HEK293 (cell line): ENCODE measurements at regions not wholly inside any gene's neighbourhood (a gene's known extent, or its start where the extent isn't known, plus 50 kb on each side); places are given as distances from the start of the nearest gene placed in this dataset.

Experiments used
- CTCF ChIA-PET: fragments of 350-600 bp; formaldehyde crosslinking; extraction: SDS; loops from one replicate; lab custom pipeline; 2021; ENCODE audit warnings: antibody characterized with exemption; lab: Yijun Ruan, JAX
- POLR2A ChIA-PET: fragments of 300-600 bp; formaldehyde crosslinking; extraction: SDS; loops from one replicate; lab custom pipeline; 2020; ENCODE audit warnings: antibody characterized with exemption, inconsistent platforms; lab: Yijun Ruan, JAX
- H3K27ac ChIP-seq: fragments of 200-500 bp; sonication (Bioruptor generic); 2 replicates; pipeline ENCODE4 v1.5.1; 2014; ENCODE audit warnings: low read depth, low read length, control low read depth, inconsistent platforms; ENCODE audit errors: extremely low read depth
- H3K36me3 ChIP-seq, 2 experiments: fragments of 200-500 bp in 1 of 2; sonication (Bioruptor generic) in 1 of 2; 1 replicate in 1 of 2; 2 replicates in 1 of 2; pipeline ENCODE4 v1.5.1; 2014 to 2017; ENCODE audit warnings: inconsistent platforms in 2 of 2, low read length in 2 of 2; ENCODE audit not compliant: control insufficient read depth in 2 of 2, insufficient read depth in 1 of 2
- H3K4me1 ChIP-seq: fragments of 200-500 bp; sonication (Bioruptor generic); 2 replicates; pipeline ENCODE4 v1.5.1; 2014; ENCODE audit warnings: mild to moderate bottlenecking, low read length, inconsistent platforms; ENCODE audit not compliant: control insufficient read depth, insufficient read depth
- H3K4me3 ChIP-seq: 2 replicates; pipeline ENCODE4 v1.5.1; 2011; ENCODE audit warnings: low read depth, mild to moderate bottlenecking, control low read depth, low read length, moderate library complexity
- H3K9me3 ChIP-seq: fragments of 200-500 bp; sonication (Bioruptor generic); 2 replicates; pipeline ENCODE4 v1.5.1; 2014; ENCODE audit warnings: low read depth, low read length, inconsistent platforms; ENCODE audit not compliant: control insufficient read depth, insufficient read depth
- CTCF ChIP-seq: fragments of 450-650 bp; formaldehyde crosslinking; IDR thresholded peaks from 2 replicates; pipeline ENCODE4 v1.5.1; 2016; ENCODE audit warnings: missing biosample characterization, missing genetic modification characterization
- FEZF1 ChIP-seq: fragments of 450-650 bp; formaldehyde crosslinking; IDR thresholded peaks from 2 replicates; pipeline ENCODE4 v1.5.1; 2016; ENCODE audit warnings: missing biosample characterization, missing genetic modification characterization
- KLF16 ChIP-seq: fragments of 450-650 bp; formaldehyde crosslinking; IDR thresholded peaks from 2 replicates; pipeline ENCODE4 v1.5.1; 2017; ENCODE audit warnings: missing biosample characterization, missing genetic modification characterization
- KLF7 ChIP-seq: fragments of 450-650 bp; formaldehyde crosslinking; IDR thresholded peaks from 2 replicates; pipeline ENCODE4 v1.5.1; 2016; ENCODE audit warnings: missing biosample characterization, missing genetic modification characterization, borderline replicate concordance
- MYNN ChIP-seq: fragments of 450-650 bp; formaldehyde crosslinking; IDR thresholded peaks from 2 replicates; pipeline ENCODE4 v1.5.1; 2016; ENCODE audit warnings: missing biosample characterization, missing genetic modification characterization, borderline replicate concordance
- OSR2 ChIP-seq: fragments of 450-650 bp; formaldehyde crosslinking; IDR thresholded peaks from 2 replicates; pipeline ENCODE4 v1.5.1; 2016; ENCODE audit warnings: missing biosample characterization, missing genetic modification characterization
- PRDM1 ChIP-seq: fragments of 450-650 bp; formaldehyde crosslinking; IDR thresholded peaks from 2 replicates; pipeline ENCODE4; 2016; ENCODE audit warnings: missing biosample characterization, missing genetic modification characterization
- SP3 ChIP-seq: fragments of 450-650 bp; formaldehyde crosslinking; IDR thresholded peaks from 2 replicates; pipeline ENCODE4 v1.5.1; 2016; ENCODE audit warnings: missing biosample characterization, missing genetic modification characterization
- ZBTB17 ChIP-seq: fragments of 450-650 bp; formaldehyde crosslinking; IDR thresholded peaks from 2 replicates; pipeline ENCODE4 v1.5.1; 2016; ENCODE audit warnings: missing biosample characterization, missing genetic modification characterization
- ZNF10 ChIP-seq: fragments of 450-650 bp; formaldehyde crosslinking; IDR thresholded peaks from 2 replicates; pipeline ENCODE4 v1.5.1; 2017; ENCODE audit warnings: missing biosample characterization, missing genetic modification characterization
- ZNF133 ChIP-seq: fragments of 450-650 bp; formaldehyde crosslinking; IDR thresholded peaks from 2 replicates; pipeline ENCODE4 v1.5.1; 2016; ENCODE audit warnings: missing biosample characterization, missing genetic modification characterization
- ZNF146 ChIP-seq: fragments of 450-650 bp; formaldehyde crosslinking; IDR thresholded peaks from 2 replicates; pipeline ENCODE4 v1.5.1; 2016; ENCODE audit warnings: missing biosample characterization, missing genetic modification characterization
- ZNF157 ChIP-seq: fragments of 450-650 bp; formaldehyde crosslinking; IDR thresholded peaks from 2 replicates; pipeline ENCODE4 v1.5.1; 2016; ENCODE audit warnings: missing biosample characterization, missing genetic modification characterization
- ZNF214 ChIP-seq: fragments of 450-650 bp; formaldehyde crosslinking; IDR thresholded peaks from 2 replicates; pipeline ENCODE4 v1.5.1; 2017; ENCODE audit warnings: missing biosample characterization, mild to moderate bottlenecking, missing genetic modification characterization, borderline replicate concordance
- ZNF23 ChIP-seq: fragments of 450-650 bp; formaldehyde crosslinking; IDR thresholded peaks from 2 replicates; pipeline ENCODE4 v1.5.1; 2016; ENCODE audit warnings: missing biosample characterization, missing genetic modification characterization, borderline replicate concordance
- ZNF239 ChIP-seq: fragments of 450-650 bp; formaldehyde crosslinking; IDR thresholded peaks from 2 replicates; pipeline ENCODE4 v1.5.1; 2016; ENCODE audit warnings: missing biosample characterization, missing genetic modification characterization
- ZNF416 ChIP-seq: fragments of 450-650 bp; formaldehyde crosslinking; IDR thresholded peaks from 2 replicates; pipeline ENCODE4 v1.5.1; 2016; ENCODE audit warnings: missing biosample characterization, missing genetic modification characterization
- ZNF555 ChIP-seq: fragments of 450-650 bp; formaldehyde crosslinking; conservative IDR thresholded peaks from 2 replicates; pipeline ENCODE4 v1.5.1; 2017; ENCODE audit warnings: missing biosample characterization, mild to moderate bottlenecking, missing genetic modification characterization, inconsistent platforms
- ZNF571 ChIP-seq: fragments of 450-650 bp; formaldehyde crosslinking; IDR thresholded peaks from 2 replicates; pipeline ENCODE4 v1.5.0; 2017; ENCODE audit warnings: missing biosample characterization, missing genetic modification characterization
- ZNF596 ChIP-seq: fragments of 450-650 bp; IDR thresholded peaks from 2 replicates; pipeline ENCODE4 v1.5.0; 2018; ENCODE audit warnings: missing biosample characterization, mild to moderate bottlenecking, missing genetic modification characterization, moderate library complexity
- ZNF677 ChIP-seq: fragments of 450-650 bp; IDR thresholded peaks from 2 replicates; pipeline ENCODE4 v1.5.0; 2018; ENCODE audit warnings: missing biosample characterization, mild to moderate bottlenecking, missing genetic modification characterization, moderate library complexity
- ZNF747 ChIP-seq: fragments of 450-650 bp; formaldehyde crosslinking; IDR thresholded peaks from 2 replicates; pipeline ENCODE4 v1.5.1; 2016; ENCODE audit warnings: missing biosample characterization, missing genetic modification characterization
- ZNF791 ChIP-seq: fragments of 450-650 bp; formaldehyde crosslinking; IDR thresholded peaks from 2 replicates; pipeline ENCODE4 v1.5.1; 2016; ENCODE audit warnings: missing biosample characterization, missing genetic modification characterization
- ZSCAN30 ChIP-seq: fragments of 450-650 bp; IDR thresholded peaks from 2 replicates; pipeline ENCODE4 v1.5.1; 2018; ENCODE audit warnings: missing biosample characterization, mild to moderate bottlenecking, missing genetic modification characterization, moderate library complexity

DNA sequence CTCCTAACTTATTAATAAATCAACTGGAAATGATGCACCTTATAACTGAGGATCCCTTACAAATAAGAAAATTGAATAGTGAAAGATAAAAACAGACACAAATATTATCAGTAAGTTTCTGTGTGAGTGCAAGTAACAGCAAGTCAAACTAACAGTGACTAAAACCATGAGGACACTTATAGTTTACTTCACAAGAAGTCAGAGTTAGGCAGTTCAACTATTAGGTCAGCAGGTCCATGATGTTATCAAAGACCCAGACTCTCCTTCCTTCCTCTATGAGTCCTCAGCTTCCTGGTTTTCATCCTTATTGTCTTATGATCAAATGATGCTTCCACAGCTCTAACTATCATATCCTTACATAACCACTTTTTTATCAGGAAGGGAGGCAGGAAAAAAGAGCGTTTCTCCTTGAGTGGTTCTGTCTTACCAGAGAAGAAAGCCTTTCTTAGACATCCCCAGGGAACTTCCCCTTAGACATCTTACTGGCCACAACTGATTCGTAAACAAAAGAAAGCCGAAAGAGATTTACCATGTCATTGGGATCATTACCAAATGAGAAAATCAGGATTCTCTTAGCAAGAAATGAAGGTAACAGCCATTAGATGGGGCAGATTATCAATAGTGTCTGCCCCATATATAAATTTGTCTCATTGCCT, 114.3 kb upstream of the LRFN2 start:
- TF ChIP-seq ZNF555 (tag by site-specific recombination): no peak
- TF ChIP-seq CTCF: no peak
- TF ChIP-seq KLF7: no peak
- TF ChIP-seq SP3 (tag by site-specific recombination): no peak
- no peak for TF ChIP-seq ZNF596
- TF ChIP-seq ZNF677 (tag by site-specific recombination): no peak
- TF ChIP-seq ZNF146 (tag by site-specific recombination): no peak
- no peak for TF ChIP-seq ZSCAN30
- no peak for TF ChIP-seq ZBTB17
- TF ChIP-seq ZNF133 (tag by site-specific recombination): no peak
- no peak for TF ChIP-seq KLF16 (tag by site-specific recombination)
- TF ChIP-seq ZNF747 (tag by site-specific recombination): no peak
- no peak for TF ChIP-seq OSR2 (tag by site-specific recombination)
- TF ChIP-seq PRDM1 (tag by site-specific recombination): no peak
- TF ChIP-seq ZNF239 (tag by site-specific recombination): no peak
- no peak for TF ChIP-seq ZNF23 (tag by site-specific recombination)
- Histone ChIP-seq H3K4me3 (no peak overlapping the region), H3K4me1 (no peaks in the 10 kb centered on the region), H3K9me3 (no peaks in the 10 kb centered on the region), H3K36me3 (no peaks in the 10 kb centered on the region), H3K27ac (no peak overlapping the region)
- ChIA-PET POLR2A (no interaction called here), CTCF (interaction anchor here (0.9 kb wide), 1 partner anchor 104 kb away, joined by 3 read pairs; no protein-coding TSS in a partner anchor)

DNA sequence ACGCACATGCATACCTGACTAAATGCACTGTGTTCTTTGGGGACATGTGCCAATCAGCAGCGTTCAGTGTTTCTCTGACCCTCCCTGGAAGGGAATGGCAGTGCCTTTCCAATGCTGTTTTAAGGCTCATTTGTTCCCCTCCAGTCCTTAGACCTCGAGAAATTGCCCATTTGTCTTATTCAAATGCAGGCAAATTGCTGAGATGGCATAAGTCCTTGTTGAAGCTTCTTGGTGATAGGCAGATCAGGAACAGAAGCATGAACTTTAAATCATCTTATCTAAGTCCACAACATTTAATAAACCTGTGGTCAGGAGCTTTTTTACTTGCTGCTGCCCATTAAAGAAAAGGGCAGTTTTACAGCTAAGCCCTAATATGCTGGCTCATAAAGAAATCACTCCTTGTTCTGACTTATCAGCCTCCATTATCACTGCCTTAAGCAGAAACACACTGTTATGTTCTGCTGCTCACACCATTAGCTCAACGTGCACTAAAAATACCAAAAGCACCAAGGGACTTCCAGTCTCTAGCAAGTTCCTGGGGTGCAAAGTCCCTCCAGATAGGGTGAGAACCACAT, 112.9 kb upstream of the LRFN2 start:
- Histone ChIP-seq H3K27ac (no peak overlapping the region), H3K4me1 (no peaks in the 10 kb centered on the region), H3K4me3 (no peak overlapping the region), H3K36me3 (no peaks in the 10 kb centered on the region), H3K9me3 (no peaks in the 10 kb centered on the region)
- ChIA-PET POLR2A (no interaction called here), CTCF (interaction anchor here (0.6 to 0.9 kb wide), 3 partner anchors 26 to 421 kb away, joined by 3 to 5 read pairs (median 3); no protein-coding TSS in a partner anchor)
- peak; percentile 56; the same call in 1 of the 2 replicates for TF ChIP-seq FEZF1 (tag by site-specific recombination)
- no peak for TF ChIP-seq ZNF416 (tag by site-specific recombination)

DNA sequence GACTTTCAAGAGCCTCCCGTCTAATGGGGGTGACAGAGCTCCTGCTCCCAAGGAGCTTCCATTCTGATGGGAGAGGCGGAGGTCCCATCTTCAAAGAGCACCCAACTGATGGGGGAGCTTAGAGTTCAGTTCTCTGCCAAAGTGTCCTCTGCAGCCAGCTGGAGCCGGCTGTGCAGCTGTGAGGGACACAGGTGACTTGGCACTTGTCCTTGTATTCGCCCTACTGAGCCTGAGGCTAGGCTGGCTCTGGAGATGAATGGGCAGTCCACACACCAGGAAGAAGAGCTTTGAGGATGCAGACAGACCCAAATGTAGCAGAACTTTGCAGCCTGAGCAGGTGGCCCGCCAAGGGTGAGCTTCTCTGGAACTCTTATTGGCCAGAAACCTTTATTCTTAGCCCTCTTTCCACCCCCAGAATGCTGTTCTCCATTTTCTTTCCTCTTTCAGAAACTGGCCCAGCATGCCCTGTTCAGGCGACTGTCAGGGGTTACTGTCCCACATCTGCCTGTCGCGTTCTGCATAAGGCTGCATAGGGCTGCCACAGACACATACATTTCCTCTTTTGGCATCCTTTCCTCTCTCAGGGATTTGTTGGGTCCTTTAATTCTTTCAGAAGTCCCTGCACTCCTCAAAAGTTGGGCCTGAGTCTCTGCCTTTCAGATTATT, 108.7 kb upstream of the LRFN2 start:
- TF ChIP-seq ZNF791 (no peak), ZNF157 (tag by site-specific recombination) (no peak), ZNF555 (tag by site-specific recombination) (no peak), MYNN (tag by site-specific recombination) (no peak), ZNF571 (no peak), ZNF596 (no peak), ZNF214 (no peak), ZNF10 (tag by site-specific recombination) (no peak)
- CTCF ChIA-PET: interaction anchor here (0.6 to 1.6 kb wide), 4 partner anchors 12 to 1429 kb away, joined by 3 to 5 read pairs (median 3); no protein-coding TSS in a partner anchor
- H3K27ac ChIP-seq: no peak overlapping the region
- H3K36me3 ChIP-seq: no peaks in the 10 kb centered on the region
- H3K4me1 ChIP-seq: no peaks in the 10 kb centered on the region
- POLR2A ChIA-PET: no interaction called here
- no peak overlapping the region for H3K4me3 ChIP-seq
- H3K9me3 ChIP-seq: no peaks in the 10 kb centered on the region
